Stomach (tissue), 4 donors: ENCODE measurements at regions not wholly inside any gene's neighbourhood (a gene's known extent, or its start where the extent isn't known, plus 50 kb on each side); places are given as distances from the start of the nearest gene placed in this dataset.

Experiments used
- EP300 ChIP-seq: sonication (generic); formaldehyde crosslinking; IDR thresholded peaks from one replicate; pipeline ENCODE4 v1.6.1; 2017; ENCODE audit warnings: antibody characterized with exemption
- POLR2A ChIP-seq, 4 donors: fragments of 450-650 bp; IDR thresholded peaks; one replicate each; pipeline ENCODE4 v1.6.1; 2016; ENCODE audit warnings: antibody characterized with exemption in 4 of 4, control low read depth in 2 of 4, mild to moderate bottlenecking in 1 of 4, moderate library complexity in 1 of 4
- TF ChIP-seq, protein P1 (sequence below), 7 experiments: fragments of 450-650 bp in 4 of 7; fragments of 200-600 bp in 3 of 7; sonication (generic) in 3 of 7; IDR thresholded peaks; one replicate each; pipeline ENCODE4 v1.5.1; 2016 to 2019; ENCODE audit warnings: antibody characterized with exemption in 7 of 7, control low read depth in 2 of 7, mild to moderate bottlenecking in 1 of 7

- TF ChIP-seq, protein P1, sequence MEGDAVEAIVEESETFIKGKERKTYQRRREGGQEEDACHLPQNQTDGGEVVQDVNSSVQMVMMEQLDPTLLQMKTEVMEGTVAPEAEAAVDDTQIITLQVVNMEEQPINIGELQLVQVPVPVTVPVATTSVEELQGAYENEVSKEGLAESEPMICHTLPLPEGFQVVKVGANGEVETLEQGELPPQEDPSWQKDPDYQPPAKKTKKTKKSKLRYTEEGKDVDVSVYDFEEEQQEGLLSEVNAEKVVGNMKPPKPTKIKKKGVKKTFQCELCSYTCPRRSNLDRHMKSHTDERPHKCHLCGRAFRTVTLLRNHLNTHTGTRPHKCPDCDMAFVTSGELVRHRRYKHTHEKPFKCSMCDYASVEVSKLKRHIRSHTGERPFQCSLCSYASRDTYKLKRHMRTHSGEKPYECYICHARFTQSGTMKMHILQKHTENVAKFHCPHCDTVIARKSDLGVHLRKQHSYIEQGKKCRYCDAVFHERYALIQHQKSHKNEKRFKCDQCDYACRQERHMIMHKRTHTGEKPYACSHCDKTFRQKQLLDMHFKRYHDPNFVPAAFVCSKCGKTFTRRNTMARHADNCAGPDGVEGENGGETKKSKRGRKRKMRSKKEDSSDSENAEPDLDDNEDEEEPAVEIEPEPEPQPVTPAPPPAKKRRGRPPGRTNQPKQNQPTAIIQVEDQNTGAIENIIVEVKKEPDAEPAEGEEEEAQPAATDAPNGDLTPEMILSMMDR (IDR thresholded peaks at IDR 0.05), result no peak
- TF ChIP-seq POLR2A (IDR thresholded peaks at IDR 0.05) (no peak), EP300 (no peak)
These were observed 185.4 kb upstream of the DLGAP1 start for GRCh38 chr18:4640349-4641012.
